Uterus (tissue), 3 donors: ENCODE measurements at regions not wholly inside any gene's neighbourhood (a gene's known extent, or its start where the extent isn't known, plus 50 kb on each side); places are given as distances from the start of the nearest gene placed in this dataset.
"Not testable (repeated sequence)": the region's sequence is repeated elsewhere in the genome, so short reads cannot be mapped to it uniquely, and the experiment has no call there.

Experiments
- DNase-seq, 2 donors: peaks; one replicate each; pipeline ENCODE4 v3.0.0-alpha.2; 2019 to 2020
- H3K27ac ChIP-seq, 2 donors: fragments of 200-600 bp; sonication (generic); 1 replicate in 1 of 2; 2 replicates in 1 of 2; pipeline ENCODE4 v1.5.1; 2016 to 2018
- H3K27me3 ChIP-seq, 2 donors: fragments of 200-600 bp; sonication (generic); one replicate each; pipeline ENCODE4 v1.5.1; 2018 to 2019; ENCODE audit warnings: control low read depth in 1 of 2
- H3K36me3 ChIP-seq, 2 donors: fragments of 200-600 bp; sonication (generic); one replicate each; pipeline ENCODE4 v1.5.1; 2019; ENCODE audit warnings: control low read depth in 1 of 2
- H3K4me1 ChIP-seq, 2 donors: fragments of 200-600 bp; sonication (generic); one replicate each; pipeline ENCODE4 v1.5.1; 2018 to 2019; ENCODE audit warnings: control low read depth in 1 of 2
- H3K4me3 ChIP-seq, 2 donors: fragments of 200-600 bp; sonication (generic); 1 replicate in 1 of 2; 2 replicates in 1 of 2; pipeline ENCODE4 v1.5.1; 2018 to 2019; ENCODE audit warnings: mild to moderate bottlenecking in 1 of 2
- H3K9me3 ChIP-seq, 2 donors: fragments of 200-600 bp; sonication (generic); one replicate each; pipeline ENCODE4 v1.5.1; 2019; ENCODE audit warnings: control low read depth in 1 of 2
- CTCF ChIP-seq, 4 experiments: fragments of 200-600 bp in 2 of 4; fragments of 450-650 bp in 2 of 4; sonication (generic) in 2 of 4; IDR thresholded peaks; one replicate each; pipeline ENCODE4 v1.5.1; 2016 to 2019; ENCODE audit warnings: antibody characterized with exemption in 4 of 4, mild to moderate bottlenecking in 2 of 4, moderate library complexity in 1 of 4
- POLR2A ChIP-seq, 2 donors: fragments of 450-650 bp; IDR thresholded peaks; one replicate each; pipeline ENCODE4 v1.6.1; 2016; ENCODE audit warnings: antibody characterized with exemption in 2 of 2, mild to moderate bottlenecking in 1 of 2, moderate library complexity in 1 of 2
- intact Hi-C: fragments of 100-400 bp; cut with DNase I; formaldehyde crosslinking; loops from one replicate; pipeline ENCODE4 v1.15.1; 2023; ENCODE audit warnings: low total_unique reads
- donor health status: DM: yes; HTN: yes; CAD: no.

DNA sequence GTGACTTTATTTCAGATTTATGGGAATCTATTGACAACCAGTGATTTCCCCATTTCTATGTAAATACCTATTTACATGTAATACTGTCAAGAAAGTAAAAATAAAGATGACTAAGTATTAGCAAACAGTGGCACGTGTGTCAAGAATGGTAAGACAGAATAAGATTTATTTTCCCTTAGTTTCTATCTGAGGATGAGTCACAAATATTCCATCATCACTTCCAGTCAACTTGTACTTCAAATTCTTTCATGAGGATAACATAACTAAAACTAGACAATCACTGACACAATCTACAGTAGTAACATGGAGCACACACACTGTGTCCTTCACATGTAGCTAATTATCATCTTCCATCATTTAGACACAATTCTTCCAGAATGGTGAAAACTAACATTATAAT is 625.3 kb upstream of the PCDH7 start:
- no peaks in the 10 kb centered on the region for H3K36me3 ChIP-seq
- no peaks in the 10 kb centered on the region for H3K9me3 ChIP-seq
- no peak overlapping the region for H3K4me3 ChIP-seq
- no peak for DNase-seq
- no peaks in the 10 kb centered on the region for H3K27me3 ChIP-seq
- no peak overlapping the region for H3K27ac ChIP-seq
- H3K4me1 ChIP-seq, result no peaks in the 10 kb centered on the region
- no peak for TF ChIP-seq CTCF (IDR thresholded peaks at IDR 0.05)
- TF ChIP-seq POLR2A (IDR thresholded peaks at IDR 0.05), result no peak
- intact Hi-C loops, result no loop called here

GRCh38 chr4:30103455-30103854 is 616.7 kb upstream of the PCDH7 start:
- no peaks in the 10 kb centered on the region for H3K27me3 ChIP-seq
- H3K4me1 ChIP-seq, result no peaks in the 10 kb centered on the region
- no peaks in the 10 kb centered on the region for H3K36me3 ChIP-seq

DNA sequence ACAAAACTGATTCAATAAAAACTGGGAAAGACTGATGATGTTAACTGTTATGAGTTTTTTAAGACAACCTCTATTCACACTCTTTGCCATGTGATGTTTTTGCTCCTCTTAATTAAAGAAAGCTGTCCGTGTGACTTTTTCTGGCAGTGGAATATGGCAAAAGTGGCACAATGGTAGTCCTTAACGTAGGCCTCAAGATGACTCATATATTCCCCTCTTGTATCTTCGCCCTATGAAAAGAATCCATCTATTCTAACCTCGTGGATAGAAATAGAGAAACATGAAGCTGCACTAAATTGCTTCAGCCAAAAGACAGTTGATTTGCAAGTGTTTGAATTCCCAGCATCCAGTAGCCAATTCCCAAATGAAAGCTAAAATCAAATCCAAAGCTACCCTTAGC is 603.8 kb upstream of the PCDH7 start:
- no peak for DNase-seq
- H3K36me3 ChIP-seq, result no peaks in the 10 kb centered on the region
- no peaks in the 10 kb centered on the region for H3K9me3 ChIP-seq
- no peak overlapping the region for H3K27ac ChIP-seq
- intact Hi-C loops, result no loop called here
- no peak overlapping the region for H3K4me3 ChIP-seq
- no peaks in the 10 kb centered on the region for H3K27me3 ChIP-seq
- H3K4me1 ChIP-seq, result no peaks in the 10 kb centered on the region
- TF ChIP-seq POLR2A (IDR thresholded peaks at IDR 0.05) (no peak), CTCF (IDR thresholded peaks at IDR 0.05) (no peak)

More at GRCh38 chr4:30103455-30103854, 616.7 kb upstream of the PCDH7 start:
- Histone ChIP-seq H3K9me3 (no peaks in the 10 kb centered on the region), H3K4me3 (no peak overlapping the region), H3K27ac (no peak overlapping the region)
- DNase-seq, result no peak
- intact Hi-C loops, result no loop called here
- TF ChIP-seq CTCF (IDR thresholded peaks at IDR 0.05) (no peak), POLR2A (IDR thresholded peaks at IDR 0.05) (no peak)

DNA sequence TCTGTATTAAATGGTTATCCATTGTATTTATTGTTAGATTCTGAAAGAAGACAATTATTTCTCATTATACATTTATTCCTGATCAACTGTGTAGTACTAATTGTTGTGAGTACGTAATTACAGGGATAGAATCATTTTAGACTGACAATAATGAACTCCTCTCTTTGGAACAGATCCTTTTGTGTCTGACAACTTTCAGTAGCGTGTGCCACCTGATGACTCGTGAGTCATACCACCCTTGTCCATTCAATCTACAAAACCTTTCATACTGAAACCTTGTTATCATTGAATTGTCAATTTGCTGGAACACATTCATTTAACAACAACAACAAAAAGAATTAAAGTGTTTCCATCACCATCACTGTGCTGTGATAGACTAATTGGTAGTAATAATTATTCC is 602.7 kb upstream of the PCDH7 start:
- Histone ChIP-seq H3K4me1 (no peaks in the 10 kb centered on the region), H3K27me3 (no peaks in the 10 kb centered on the region), H3K27ac (no peak overlapping the region), H3K9me3 (no peaks in the 10 kb centered on the region), H3K4me3 (no peak overlapping the region), H3K36me3 (no peaks in the 10 kb centered on the region)
- intact Hi-C loops, result no loop called here
- TF ChIP-seq POLR2A (IDR thresholded peaks at IDR 0.05) (no peak), CTCF (IDR thresholded peaks at IDR 0.05) (no peak)
- no peak for DNase-seq

- H3K36me3 ChIP-seq, result no peaks in the 10 kb centered on the region
- no peaks in the 10 kb centered on the region for H3K9me3 ChIP-seq
- TF ChIP-seq CTCF (IDR thresholded peaks at IDR 0.05), result no peak
- no peak for TF ChIP-seq POLR2A (IDR thresholded peaks at IDR 0.05)
- H3K4me1 ChIP-seq, result no peaks in the 10 kb centered on the region
- no peak overlapping the region for H3K4me3 ChIP-seq
- DNase-seq, result no peak
- intact Hi-C loops, result no loop called here
- H3K27me3 ChIP-seq, result no peaks in the 10 kb centered on the region
- no peak overlapping the region for H3K27ac ChIP-seq
These were observed 597.5 kb upstream of the PCDH7 start for GRCh38 chr4:30122711-30123110.

DNA sequence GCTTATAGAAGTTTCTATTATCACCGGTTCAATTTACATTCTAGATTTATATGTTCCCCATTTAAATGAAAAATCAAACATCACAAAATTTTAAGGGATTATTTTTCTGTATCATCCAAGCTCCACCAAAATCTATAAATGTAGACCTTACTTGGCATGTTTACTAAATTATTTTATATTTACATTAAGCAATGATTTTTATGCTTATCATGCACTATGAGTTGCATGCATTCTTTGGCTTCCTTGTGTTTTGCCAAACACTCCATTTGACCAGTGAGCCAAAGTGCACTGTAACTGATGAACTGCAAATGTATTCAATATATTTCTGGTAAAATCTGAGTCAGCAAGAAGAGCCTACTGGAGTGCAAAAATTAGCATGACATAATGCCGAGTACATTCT is 595.5 kb upstream of the PCDH7 start:
- H3K4me3 ChIP-seq, DNase-seq, H3K9me3 ChIP-seq, H3K36me3 ChIP-seq, H3K4me1 ChIP-seq, H3K27ac ChIP-seq, intact Hi-C loops, H3K27me3 ChIP-seq: not testable (repeated sequence)
